Fibroblast of skin of left quadriceps (primary cell): ENCODE measurements at regions not wholly inside any gene's neighbourhood (a gene's known extent, or its start where the extent isn't known, plus 50 kb on each side); places are given as distances from the start of the nearest gene placed in this dataset.
"Not testable (repeated sequence)": the region's sequence is repeated elsewhere in the genome, so short reads cannot be mapped to it uniquely, and the experiment has no call there.

Source experiments
- DNase-seq, 2 experiments: peaks; one replicate each; pipeline ENCODE4 v3.0.0-alpha.2; 2013; ENCODE audit warnings: low read depth in 2 of 2

- DNase-seq: no peak
Observed at GRCh38 chr16:47858333-47858982, 297.3 kb downstream of the ABCC12 start.

GRCh38 chr16:47855431-47855830 lies 300.4 kb downstream of the ABCC12 start:
- no peak for DNase-seq

DNA sequence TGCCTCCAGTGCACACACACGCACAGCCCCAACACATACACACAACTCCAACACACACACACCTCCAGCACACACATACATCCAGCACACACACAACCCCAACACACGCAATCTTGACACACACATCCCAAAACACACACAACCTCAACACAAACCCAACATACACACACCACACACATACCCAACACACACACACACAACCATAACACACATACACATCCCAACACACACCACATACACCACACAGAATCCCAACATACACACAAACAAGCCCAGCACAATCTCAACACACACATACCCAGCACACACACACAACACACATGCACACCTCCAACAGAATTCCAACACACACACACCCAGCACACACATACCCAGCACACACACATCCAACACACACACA lies 301.1 kb downstream of the ABCC12 start:
- DNase-seq: no peak

DNA sequence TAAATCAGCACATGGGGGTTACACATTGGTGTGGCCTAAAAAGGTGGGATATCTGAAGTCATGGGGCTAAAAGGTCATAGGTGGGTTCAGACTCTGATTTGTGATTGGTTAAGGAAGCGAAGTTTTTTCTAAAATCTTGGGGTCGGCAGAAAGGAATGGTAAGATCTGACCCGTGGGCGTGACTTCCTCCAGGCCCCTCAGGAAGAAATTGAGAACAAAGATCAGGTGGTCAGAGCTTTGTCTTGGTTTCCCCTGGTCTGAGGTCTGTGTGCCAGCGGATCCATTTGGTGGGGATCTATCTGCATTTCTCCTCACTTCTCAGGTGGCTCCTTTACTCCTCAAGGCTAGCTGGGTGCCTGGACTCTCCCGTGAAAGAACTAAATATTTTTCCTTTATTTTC lies 302.8 kb downstream of the ABCC12 start:
- no peak for DNase-seq

DNA sequence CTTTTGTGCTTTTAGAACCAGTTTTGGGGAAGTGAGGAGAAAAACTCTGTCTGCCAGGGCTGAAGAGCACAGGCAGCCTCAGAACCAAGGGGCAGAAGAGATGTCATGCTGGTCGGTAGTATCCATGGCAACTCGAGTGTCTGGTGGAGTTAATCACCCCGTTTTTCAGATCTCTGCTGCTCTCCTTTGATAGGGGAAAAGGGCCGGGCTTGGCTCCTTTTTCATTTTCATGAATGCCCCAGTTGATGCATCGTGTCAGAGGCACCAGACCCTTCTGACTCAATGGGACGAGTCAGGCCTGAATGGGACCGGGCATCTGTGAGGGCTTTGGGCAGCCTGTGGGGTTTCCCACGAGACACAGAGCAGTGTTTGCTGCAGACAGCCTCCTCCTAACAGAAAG lies 304.6 kb downstream of the ABCC12 start:
- no peak for DNase-seq

DNA sequence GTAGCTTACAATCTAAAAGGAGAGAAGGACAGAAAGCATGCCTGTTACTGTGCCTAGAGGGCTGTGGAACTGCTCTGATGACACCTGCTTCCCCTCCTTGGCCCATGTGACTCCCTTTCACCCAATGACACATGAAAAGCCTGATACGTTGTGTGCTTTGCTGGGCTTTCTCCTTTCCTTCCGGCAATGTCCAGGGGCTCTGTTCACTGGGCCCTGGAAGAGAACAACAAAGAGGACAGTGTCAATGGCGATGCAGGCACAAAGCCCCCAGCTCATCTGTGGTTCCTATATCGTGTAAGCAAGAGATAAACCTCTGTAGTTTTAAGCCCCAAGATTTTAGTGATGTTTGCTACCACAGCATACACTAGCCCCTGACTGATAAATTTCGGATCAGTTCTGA lies 306.1 kb downstream of the ABCC12 start:
- DNase-seq: no peak

- peak; percentile 12 to 16 for DNase-seq
Observed at GRCh38 chr16:47848421-47849109, 307.2 kb downstream of the ABCC12 start.

- DNase-seq: peak; percentile 3 to 5
Observed at GRCh38 chr16:47847220-47847970, 308.4 kb downstream of the ABCC12 start.

DNA sequence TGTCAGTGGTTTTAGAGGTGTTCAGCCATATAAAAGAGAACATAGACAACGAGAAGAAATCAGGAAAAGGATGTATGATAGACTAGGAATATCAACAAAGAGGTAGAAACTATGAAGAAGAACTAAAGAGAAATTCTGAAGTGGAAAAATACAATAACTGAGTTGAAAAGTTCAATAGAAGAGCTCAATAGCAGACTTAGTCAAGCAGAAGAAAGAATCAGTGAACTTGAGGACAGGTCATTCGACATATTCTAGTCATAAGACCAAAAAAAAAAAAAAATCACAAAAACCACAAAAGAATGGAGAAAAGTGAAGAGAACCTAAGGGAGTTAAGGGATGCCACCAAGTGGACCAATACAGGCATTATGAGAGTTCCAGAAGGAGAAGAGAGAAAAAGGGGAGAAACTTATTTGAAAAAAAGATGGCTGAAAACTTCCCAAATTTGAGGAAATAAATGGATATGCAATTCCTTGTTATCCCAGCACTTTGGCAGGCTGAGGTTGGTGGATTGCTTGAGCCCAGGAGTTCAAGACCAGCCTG lies 321.2 kb downstream of the ABCC12 start:
- no peak for DNase-seq

DNA sequence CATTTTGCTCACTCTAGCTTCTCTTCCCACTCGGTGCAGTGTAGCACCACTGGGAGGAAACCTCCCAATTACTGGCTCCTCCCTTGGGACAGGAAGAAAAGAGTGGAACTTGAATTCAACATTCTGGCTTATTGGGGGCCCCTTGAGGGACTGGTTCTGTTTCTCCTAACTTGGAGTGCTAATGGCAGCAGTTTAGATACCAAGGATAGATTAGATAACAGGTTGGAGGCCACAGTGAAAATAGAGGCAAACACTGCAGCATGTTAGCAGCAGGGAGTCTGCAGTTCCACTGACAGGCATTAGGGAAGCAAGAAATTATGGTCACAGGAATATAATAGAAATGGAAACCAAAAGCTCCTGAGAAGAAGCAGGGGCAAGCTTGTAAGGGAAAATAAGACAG lies 322.0 kb downstream of the ABCC12 start:
- no peak for DNase-seq

DNA sequence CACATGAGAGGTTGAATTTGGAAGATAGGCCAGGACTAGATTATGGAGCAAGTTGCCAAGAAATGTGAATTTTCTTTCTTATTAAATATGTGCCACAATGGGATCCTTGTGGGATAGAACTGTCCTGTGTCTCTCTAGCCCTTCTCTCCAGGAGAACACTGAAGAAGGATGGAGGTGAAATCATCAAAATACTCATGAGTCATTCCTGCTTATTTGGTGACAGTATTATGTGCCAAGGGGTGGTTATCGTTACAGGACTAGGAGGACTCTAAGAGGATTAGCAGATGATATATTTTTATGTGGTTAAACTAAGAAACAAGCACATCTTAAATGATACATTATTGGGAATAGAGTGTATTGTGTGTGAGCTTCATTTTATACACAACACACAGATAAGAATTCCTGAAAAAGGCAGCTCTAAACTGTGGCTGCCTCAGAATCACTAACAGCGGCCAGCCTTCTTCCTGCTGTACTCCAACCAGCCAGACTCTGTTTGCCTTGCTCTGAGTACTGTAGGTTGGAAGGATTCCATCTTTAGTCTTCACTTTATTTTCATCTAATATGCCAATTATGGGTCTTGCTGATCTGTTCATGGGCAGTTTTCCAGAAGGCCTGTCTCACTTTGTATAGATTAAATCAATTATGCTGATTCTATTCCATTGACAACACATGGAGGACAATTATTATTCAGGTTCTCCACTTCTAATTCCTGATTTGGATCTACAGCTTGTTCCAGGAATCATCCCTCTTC lies 325.8 kb downstream of the ABCC12 start:
- DNase-seq: no peak

DNA sequence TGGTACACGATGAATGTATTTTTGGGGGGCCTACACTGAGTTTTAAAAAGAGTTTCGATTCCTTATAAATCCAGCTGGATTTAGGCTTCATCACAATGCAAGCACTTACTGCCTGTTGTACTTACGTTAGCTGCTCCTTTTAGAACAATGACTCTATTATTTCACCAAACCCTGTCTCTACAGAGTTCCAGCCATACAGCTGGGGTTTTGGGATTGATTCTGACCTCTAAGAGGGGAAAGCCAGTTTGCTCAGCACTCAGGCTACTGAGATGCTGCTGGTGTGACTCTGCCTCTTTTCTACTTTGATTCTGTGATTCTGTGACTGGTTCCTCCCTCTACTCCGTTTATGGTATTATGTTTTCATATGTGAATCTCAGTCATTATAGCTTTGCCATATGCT lies 329.7 kb downstream of the ABCC12 start:
- no peak for DNase-seq

DNA sequence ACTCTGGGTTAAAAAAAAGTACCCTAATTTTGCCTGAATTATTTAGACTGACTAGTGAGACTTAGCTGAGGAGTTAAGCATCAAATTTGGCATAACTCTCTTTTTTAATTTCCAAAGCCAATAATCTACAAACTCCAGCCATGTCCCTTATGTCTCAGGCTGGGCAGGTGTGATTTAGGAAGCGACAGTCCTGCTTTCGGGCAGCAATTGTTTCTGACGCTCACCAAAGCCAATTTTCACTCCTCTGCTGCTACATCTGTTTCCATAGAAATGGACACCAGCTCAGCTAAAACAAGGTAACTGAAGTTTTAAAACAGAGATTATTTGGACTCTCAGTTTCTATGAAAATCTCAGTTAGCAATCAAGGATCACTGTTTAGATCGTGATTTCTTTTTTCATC lies 338.7 kb downstream of the ABCC12 start:
- DNase-seq: no peak

DNA sequence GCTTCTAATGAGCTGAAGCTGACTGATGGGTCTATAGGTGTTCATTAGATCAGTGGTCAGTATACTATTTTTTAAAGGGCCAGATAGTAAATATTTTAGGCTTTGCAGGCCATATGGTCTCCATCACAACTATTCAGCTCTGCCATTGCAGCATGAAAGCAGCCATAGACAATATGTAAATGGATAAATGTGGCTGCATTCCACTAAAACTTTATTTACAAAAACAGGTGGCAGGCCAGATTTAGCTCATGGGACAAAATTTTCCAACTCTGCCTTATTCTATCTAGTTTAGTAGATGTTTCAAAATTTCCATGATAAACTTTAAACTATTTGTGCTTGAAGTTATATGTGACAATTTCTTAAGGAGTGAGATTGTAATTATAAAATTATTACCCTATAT lies 339.3 kb downstream of the ABCC12 start:
- DNase-seq: no peak

- no peak for DNase-seq
Observed at GRCh38 chr16:47815655-47816054, 340.1 kb downstream of the ABCC12 start.

DNA sequence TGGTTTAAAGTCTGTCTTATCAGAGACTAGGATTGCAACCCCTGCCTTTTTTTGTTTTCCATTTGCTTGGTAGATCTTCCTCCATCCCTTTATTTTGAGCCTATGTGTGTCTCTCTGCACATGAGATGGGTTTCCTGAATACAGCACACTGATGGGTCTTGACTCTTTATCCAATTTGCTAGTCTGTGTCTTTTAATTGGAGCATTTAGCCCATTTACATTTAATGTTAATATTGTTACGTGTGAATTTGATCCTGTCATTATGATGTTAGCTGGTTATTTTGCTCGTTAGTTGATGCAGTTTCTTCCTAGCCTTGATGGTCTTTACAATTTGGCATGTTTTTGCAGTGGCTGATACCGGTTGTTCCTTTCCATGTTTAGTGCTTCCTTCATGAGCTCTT lies 344.0 kb downstream of the ABCC12 start:
- DNase-seq: not testable (repeated sequence)

DNA sequence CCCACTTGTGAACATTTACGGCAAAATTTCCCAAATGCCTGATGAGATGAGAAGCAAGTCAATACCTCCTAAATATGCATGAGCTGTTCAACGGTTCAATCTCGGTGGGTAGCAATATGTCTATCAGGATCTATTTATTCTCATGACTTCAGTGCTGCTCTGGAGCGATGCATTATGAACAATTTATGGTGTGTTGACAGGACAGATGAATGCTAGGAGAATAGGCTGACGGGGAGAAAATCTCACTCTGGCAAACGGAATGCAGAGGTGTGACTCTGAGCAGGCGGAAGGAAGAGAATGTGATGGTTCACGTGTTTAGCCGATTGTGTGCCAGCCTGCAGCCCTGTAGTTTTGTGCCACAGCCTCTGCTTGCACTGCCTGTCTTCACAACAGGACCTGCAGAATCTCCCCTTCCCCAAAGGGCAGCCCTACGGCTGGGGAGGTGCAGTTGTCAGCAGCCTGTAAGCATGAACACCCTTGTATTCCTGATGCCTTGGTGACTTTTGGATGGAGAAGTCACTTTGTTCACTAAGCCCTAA lies 345.2 kb downstream of the PHKB start:
- no peak for DNase-seq

DNA sequence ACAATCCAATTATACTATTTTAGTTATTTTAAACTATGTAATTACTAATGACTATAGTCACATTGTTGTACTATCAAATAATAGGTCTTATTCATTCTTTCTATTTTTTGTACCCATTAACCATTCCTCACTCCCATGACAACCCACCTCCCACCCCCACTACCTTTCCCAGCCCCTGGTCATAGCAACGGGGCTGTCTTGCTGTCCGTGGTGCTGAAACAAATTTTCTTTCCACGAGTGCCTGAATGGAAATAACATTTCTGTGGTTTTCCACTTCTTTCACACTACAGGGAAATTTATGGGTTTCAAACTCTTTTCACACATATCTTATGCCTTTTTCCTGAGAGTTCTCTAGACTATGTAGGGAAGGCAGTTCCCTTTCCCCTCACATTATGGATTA lies 326.6 kb downstream of the PHKB start:
- DNase-seq: no peak

DNA sequence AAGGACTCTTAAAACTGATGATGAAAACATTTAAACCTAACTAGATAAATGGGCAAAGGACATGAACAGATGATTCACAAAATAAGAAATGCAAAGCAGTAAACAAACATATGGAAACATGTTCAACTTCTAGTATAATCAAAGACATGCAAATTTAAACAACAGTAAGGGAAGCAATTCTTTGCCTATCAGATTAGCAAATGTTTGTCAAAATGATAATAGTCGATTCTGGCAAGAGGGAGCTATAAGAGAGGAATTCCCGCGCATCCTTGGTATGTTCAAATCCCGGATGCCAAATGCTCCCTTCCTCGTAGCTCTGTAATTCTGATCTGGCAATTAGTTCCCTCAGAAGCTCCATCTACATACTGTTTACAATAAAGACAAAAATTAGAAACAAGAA lies 320.5 kb downstream of the PHKB start:
- DNase-seq: no peak

DNA sequence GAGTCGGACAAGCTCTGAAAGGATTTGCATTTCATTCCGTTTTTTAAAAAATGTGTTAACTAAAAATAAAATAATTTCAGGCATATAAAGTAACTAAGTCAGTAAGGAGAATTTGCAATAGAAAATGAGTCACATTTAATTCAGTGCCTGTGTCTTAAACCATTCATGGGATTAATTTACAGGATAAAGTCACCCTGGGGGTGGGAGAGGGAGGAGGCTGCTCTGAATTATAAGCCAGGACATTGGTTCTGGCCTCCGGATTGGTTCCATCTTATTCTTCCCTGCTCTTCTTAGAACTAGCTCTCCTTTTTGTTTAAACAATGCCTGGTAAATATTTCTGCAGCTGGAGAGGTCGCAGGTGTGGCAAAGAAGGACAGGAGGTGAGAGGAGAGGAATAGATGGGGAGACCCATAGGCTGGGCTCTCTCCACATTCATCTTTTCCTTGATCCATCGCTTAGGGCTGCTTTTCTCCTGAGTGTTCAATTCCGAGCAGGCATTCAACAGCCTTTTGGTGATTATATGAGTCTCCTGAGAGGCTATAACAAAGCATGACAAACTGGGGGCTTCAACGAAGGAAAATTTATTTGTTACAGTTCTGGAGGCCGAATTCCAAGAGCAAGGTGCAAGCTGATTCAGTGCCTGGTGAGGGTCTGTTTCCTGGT lies 319.2 kb downstream of the PHKB start:
- no peak for DNase-seq
